ENCODE measurements at regions not wholly inside any gene's neighbourhood (a gene's known extent, or its start where the extent isn't known, plus 50 kb on each side); places are given as distances from the start of the nearest gene placed in this dataset.

- TF ChIP-seq POLR2AphosphoS5 (IDR thresholded peaks at IDR 0.05) (no peak), CTCF (IDR thresholded peaks at IDR 0.05) (no peak), POLR2A (IDR thresholded peaks at IDR 0.05) (no peak), EP300 (IDR thresholded peaks at IDR 0.05) (no peak)
These were observed 453.1 kb downstream of the TRAM1L1 start for GRCh38 chr4:116632269-116632668.

Data from sigmoid colon (tissue), 4 donors.